HG03378 (cell line): ENCODE measurements at regions not wholly inside any gene's neighbourhood (a gene's known extent, or its start where the extent isn't known, plus 50 kb on each side); places are given as distances from the start of the nearest gene placed in this dataset.
"Not testable (repeated sequence)": the region's sequence is repeated elsewhere in the genome, so short reads cannot be mapped to it uniquely, and the experiment has no call there.

Experiments used
- ATAC-seq: cut with Tn5 transposase; IDR thresholded peaks from one replicate; pipeline ENCODE4 v1.9.1; 2021; ENCODE audit warnings: mild to moderate bottlenecking, moderate library complexity; ENCODE audit not compliant: unreplicated experiment

DNA sequence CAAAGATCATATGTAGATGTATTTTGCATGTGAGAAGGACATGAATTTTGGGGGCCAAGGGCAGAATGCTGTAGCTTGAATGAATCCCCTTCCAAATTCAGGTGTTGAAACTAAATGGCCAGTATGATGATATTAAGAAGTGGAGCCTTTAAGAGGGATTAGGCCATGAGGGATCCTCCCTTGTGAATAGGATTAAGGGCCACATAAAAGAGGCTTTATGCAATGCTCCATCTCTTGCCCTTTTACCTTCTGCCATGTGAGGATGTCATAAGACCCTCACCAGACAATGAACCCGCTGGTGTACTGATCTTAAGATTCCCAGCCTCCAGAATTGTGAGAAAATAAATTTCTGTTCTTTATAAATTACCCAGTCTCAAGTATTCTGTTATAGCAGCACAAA, 206.1 kb downstream of the YTHDC2 start:
- no peak for ATAC-seq

DNA sequence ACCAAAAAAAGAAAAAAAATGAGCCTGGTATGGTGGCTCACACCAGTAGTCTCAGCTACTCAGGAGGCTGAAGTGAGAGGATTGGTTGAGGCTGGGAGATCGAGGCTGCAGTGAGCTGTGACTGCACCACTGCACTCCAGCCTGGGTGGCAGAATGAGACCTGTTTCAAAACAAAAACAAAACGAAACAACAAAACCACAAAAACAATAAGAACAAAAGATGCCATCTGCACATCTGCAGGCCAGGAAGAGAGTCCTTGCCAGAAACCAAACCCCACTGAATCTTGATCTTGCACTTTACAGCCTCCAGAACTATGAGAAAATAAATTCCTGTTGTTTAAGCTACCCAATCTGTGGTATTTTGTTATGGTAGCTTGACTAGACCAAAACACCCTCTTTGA, 207.7 kb downstream of the YTHDC2 start:
- ATAC-seq = no peak

DNA sequence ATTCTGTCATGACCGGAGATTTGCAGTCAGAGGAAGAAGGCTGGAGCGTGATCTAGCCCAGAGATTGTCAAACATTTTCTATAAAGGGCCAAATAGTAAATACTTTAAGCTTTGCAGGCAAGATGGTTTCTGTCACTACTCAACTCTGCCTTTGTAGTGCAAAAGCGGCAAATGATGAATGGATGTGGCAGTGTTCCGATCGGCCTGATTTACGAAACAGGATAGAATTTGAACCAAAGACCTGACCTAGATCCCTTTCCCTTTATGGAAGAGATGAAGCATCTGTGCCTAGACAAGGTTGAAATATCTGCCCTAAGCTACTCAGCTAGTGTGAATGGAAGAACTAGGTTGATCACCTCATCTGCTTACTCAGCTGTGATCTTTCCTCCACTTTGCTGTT, 209.5 kb downstream of the YTHDC2 start:
- ATAC-seq = no peak

DNA sequence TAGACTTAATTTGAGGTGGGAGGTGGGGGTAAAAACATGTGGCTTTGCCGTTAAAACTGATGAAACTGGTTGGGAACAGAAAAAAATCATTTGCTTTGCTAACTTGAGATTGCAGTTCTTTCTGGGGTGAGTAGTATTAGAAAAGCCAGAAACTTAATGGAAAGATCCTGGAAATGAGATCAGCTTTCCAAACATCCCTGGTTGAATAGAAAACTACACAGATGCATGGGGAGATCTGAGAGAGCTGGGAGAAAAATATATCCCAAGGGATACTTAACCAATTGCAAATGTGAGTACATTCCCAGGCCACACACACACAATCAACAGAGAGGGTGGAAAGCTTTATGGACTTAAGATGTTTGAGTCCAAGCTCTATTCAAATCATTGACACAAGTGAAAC, 222.3 kb downstream of the YTHDC2 start:
- ATAC-seq = no peak

DNA sequence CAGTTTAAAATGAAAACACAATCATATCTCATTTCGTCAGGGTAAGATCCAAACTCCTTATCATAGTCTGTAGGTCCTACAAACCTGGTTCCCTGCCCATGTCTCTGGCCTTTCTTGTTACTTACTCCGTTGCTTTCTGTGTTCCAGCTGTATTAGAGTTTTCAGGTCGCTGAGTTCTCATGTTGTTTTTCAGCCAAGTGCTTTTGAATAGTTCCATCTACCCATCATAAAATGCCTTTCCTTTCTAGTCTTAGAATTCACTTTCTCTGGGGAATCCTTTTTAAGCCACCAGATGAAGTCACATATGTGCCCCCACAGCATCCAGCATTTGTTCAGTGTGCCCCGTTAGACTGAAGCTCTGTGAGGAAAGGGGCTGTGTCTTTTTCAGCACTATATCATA, 228.7 kb downstream of the YTHDC2 start:
- no peak for ATAC-seq

DNA sequence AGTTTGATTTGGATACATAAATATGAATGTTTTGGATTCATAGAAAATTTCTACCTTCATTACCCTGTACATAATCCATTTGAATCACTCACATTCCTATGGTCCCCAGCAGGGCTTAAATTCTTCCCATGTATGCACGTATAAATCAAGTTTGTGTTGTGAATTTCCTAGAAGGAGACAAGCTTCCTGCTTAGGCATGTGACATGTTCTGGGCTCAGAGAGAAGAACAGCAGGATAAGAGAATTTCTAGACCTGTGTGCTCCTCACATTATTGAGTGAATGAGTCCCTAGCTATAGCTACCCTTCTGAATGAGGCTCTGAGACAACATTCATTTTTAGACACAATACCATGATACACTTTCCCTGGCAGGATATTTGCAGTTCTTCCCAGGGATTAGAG, 229.1 kb downstream of the YTHDC2 start:
- ATAC-seq = no peak

DNA sequence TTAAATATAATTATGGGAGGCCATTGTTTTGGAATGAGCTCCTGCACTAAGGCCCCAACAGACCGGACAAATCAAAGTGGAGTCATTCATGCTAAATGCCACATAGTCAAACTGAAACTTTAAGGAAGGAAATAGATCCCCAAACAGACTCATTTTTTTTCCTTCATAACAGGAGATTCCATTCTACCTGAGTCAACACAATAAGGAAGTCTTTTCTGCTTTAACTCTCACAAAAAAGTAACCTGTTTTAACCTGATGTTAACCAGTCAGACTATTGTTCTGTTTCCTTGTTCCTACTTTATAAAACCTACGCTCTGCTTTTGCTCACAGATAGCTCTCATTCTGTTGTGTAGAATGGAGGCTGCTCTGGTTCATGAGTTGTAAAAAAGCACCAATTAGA, 234.9 kb downstream of the YTHDC2 start:
- ATAC-seq = no peak

DNA sequence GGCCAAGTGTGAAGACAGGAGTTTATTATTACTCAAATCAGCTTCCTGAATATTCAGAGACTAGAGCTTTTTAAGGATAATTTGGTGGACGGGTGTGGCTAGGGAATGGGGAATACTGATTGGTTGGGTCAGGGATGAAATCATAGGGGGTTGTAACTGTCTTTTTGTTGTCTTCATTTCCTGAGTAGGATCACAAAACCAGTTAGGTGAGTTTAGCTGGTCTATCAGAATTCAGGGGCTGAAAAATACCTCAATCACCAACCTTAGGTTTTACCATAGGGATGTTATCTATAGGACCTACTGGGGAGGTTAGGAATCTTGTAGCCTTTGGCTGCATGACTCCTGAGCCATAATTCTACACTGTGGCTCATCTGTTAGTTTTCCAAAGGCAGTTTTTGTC, 235.8 kb downstream of the YTHDC2 start:
- ATAC-seq = no peak

DNA sequence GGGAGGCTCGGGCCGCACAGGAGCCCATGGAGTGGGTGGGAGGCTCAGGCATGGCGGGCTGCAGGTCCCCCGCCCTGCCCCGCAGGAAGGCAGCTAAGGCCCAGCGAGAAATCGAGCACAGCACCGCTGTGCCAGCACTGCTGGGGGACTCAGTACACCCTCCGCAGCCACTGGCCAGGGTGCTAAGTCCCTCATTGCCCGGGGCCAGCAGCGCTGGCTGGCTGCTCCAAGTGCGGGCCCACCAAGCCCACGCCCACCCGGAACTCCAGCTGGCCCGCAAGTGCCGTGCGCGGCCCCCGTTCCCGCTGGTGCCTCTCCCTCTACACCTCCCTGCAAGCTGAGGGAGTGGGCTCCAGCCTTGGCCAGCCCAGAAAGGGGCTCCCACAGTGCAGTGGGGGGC, 239.7 kb downstream of the YTHDC2 start:
- ATAC-seq = not testable (repeated sequence)

DNA sequence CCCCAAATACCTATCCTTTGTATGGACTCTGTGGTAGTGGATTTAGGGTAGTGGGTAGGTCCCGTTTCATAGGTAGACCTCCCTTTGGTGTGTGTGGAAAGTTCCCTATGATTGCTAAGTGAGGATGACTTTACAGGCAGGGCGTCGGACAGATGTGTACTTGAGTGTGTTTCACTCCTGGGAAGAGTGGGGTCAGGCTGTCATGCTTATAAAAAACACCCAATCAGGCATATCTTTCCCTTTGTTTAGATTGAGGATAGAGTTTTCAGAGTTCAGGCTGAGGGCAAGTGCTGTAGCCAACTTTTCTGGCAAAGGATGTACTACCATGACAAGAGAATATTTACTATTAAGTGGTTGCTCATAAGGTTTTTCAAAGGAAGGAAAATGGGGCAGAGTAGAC, 242.0 kb downstream of the YTHDC2 start:
- ATAC-seq = no peak

DNA sequence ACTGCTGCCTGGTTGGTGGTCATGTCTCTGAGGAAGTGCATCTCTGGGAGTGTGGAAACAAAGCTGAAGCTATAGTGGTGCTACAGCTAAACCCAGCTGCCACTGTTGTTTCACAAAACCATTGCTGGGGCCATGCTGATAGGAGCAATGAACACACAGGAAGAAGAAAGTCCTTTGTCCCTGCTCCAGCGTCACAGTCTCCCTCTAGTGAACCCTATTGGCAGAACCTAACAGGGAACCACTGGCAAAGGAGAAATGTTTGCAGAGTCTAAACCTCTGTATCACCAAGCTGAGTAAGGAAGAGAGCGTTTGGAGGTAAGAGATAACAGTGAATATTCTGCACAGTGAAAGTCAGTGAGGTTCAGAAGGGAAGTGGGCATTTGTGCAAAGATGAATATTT, 244.0 kb downstream of the YTHDC2 start:
- ATAC-seq = no peak

DNA sequence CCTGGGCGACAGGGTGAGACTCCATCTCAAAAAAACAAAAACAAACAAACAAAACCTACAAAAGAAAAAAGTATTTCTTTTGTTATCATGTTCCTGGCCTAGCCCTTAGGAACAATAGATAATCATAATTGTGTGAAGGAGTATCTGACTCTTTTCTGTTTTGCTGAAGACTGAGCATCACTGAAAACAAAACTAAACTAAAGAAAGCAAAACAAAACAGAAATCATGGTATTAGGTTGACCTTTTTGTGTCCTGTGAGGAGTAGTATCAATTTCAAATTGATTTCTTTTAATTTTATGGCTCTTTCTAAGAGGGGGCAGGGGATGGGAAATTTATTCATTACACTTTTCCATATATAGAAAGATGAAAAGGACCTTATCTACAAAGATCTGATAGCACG, 246.0 kb downstream of the YTHDC2 start:
- ATAC-seq = no peak

DNA sequence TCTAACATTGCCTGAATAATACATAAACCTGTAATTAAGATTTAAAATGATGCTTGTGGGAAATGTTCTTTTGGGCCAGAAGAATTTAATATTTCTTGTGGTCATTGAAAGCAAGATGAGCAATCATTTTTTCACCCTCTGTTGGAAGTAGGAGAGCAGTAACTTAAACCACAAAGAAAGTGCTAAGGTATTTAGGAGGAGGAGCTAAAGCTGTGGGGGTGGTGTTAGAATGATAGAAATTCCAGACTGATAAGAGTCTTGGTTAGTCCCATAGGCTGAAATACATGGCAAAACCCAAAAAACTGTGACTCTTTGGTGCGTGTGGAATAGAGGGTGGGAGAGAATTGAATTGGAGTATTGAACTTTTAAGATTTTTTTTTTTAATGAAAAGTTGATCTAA, 247.0 kb downstream of the YTHDC2 start:
- ATAC-seq = no peak

DNA sequence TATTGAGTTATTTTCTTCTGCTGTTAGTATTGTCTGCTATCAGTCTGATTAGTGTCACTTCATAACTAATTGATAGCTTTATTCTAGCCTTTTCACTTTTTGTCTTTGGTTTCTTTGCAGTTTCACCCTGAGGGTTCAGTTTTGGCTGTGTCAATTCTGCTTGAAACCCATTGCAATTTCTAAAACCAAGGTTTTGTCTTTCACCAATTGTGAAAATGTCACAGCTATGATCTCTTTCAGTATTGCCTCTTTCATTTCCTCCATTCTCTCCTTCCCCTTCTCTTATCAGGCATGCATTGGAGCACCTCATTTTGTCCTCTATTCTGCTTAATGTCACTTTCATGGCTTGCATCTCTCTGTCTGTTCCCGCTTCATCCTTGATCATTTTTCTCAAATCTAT, 248.1 kb downstream of the YTHDC2 start:
- no peak for ATAC-seq

DNA sequence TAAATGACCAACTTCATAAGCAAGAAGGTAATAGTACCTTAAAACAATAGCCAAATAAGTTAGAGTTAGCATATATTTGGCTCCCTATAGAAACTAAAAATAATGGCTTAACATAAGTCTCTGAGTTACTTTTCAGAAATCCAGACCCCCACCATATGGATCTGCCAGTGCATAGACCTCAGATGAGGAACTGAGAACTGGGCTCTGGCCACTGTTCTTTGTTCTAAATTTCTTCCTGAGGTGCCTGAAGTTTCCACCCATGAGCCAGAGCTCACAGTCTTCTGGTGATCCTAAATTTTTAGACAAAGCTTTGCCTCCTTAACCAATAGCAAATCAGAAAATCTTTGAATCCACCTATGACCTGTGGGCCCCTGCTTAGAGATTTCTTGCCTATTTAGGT, 250.9 kb downstream of the YTHDC2 start:
- ATAC-seq = no peak

DNA sequence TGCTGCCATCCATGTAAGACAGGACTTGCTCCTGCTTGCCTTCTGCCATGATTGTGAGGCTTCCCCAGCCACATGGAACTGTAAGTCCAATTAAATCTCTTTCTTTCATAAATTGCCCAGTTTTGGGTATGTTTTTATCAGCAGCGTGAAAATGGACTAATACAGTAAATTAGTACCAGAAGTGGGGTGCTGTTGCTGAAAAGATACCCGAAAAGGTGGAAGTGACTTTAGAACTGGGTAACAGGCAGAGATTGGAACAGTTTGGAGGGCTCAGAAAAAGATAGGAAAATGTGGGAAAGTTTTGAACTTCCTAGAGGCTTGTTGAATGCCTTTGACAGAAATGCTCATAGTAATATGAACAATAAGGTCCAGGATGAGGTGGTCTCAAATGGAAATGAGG, 253.3 kb downstream of the YTHDC2 start:
- not testable (repeated sequence) for ATAC-seq

DNA sequence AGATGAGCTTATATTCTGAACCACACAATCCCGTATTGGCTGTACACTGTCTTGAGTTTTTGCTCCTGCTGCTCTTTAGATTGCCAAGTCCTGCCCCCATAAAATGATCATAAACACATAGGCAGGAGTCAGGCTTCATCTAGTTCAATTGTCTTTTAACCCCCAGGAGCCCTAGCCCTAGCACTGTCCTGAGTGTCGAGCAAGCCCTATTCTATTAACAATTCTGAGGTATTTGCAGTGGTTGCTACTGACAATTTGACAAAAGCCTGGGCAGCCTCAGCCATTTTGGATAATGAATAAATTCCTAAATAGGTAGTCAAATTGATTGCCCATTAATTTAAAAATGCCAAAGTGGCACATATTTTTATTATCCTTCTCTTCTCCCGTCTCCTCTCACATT, 257.2 kb downstream of the YTHDC2 start:
- no peak for ATAC-seq

DNA sequence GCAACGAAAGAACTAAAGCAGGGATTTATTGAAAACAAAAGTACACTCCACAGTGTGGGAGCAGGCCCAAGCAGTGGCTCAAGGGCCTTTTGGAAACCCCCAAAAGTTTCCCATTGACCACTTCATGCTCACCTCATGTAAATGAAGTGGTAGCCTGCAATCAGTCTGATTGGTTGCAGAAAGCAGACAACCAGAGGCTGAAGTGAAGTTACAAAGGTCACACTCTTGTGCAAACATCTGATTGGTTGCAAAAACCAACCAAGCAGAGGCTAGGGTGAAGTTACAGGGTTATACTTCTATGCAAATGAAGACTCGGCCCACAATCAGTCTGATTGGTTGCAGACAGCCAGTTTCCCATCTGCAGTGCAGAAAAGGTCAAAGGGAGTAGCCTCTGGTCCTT, 258.0 kb downstream of the YTHDC2 start:
- ATAC-seq = peak; percentile 64

DNA sequence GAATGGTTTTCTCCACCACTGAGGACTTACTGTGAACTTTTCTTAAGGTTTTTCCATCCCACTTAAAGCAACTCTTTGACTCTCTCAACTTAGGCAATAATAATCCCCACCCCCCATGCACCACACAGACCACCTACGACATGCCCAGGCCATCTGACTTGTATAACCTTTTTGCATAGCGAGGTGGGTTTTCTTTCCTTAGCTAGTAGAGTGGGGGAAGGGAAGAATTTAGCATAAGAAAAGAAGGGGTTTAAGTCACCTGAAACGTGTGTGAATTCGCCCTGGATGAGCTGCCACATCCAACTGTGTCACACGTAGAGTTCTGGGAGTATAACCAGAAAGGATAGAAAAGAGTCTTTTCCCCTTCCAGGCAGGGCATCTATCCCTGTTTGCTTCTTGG, 262.7 kb downstream of the YTHDC2 start:
- no peak for ATAC-seq

DNA sequence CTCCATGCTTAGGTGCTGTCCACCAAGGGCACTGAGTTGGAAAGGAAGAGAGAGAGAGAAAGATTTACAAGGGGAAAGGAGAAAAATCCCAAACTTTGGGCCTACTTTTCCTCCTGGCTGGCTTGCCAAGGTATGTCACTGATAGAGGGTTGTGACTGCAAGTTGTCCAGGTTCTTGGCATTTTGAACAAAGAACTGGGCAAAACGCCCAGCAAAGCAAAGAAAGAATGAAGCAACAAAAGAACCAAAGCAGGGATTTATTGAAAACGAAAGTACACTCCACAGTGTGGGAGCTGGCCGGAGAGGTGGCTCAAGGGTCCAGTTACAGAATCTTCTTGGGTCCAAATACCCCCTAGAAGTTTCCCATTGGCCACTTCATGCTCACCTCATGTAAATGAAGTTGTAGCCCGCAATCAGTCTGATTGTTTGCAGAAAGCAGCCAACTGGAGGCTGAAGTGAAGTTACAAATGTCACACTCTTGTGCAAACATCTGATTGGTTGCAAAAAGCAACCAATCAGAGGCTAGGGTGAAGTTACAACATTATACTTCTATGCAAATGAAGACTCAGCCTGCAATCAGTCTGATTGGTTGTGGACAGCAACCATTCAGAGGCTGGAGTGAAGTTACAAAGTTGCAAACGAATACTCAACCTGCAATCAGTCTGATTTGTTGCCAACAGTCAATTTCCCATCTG, 263.5 kb downstream of the YTHDC2 start:
- ATAC-seq = no peak

DNA sequence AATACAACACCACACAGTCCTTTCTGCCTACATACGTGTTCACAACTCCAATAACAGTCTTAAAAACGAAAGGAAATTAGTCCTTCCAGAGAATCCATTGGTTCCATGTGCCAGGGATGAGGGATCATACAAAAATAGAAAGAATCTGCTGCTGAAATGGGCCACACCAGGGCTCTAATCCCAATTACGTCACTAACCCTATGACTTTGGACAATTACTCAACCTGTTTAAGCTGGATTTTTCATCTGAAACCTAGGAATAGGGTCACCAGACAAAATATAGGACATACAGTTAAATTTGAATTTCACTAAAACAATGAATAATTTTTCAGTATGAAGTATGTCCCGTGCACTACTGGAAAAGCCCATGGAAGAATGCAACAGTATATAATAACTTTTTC, 264.7 kb downstream of the YTHDC2 start:
- no peak for ATAC-seq

DNA sequence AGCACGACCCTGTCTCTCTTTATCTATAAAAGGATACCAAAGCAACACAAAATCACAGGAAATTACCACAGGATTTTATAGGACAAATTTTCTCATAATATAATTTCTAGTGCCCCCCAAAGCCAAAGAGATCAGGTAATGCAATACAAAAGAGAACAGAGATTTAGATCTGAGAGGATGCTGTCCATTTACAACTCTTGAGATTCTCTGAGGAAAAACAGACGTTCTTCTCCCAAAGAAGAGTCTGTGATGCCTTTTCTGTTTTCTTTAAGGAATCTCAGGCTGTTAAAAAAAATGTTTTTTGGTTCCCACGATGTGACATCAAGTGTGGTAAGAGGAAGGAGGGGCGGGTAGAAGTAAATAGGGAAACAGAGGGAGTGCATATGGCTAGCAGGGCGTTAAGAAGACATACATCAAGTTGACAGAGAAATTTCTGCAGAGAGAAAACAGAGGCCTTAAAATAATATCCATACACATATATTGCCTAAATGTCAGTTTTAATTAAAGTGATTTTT, 274.7 kb downstream of the YTHDC2 start:
- ATAC-seq = no peak

DNA sequence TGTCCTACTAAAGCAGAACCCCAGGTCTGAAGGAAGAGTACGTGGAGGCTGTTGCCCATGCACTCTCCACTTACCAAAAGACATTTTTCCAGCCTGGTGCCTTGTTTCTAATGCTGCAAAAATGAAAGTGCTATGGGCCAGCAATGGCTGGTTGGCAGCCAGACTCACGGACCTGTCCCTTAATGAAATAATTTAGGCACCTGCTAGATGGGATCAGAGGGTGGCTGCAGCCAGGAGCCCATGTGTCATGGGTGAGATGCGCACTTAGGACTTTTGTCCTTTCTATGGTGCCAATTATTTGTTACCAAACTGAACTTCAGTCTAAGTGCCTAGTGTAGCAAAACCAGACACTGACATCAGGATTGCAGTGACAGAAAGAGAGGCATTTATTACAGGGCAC, 276.3 kb downstream of the YTHDC2 start:
- ATAC-seq = no peak
